Activated naive CD8-positive, alpha-beta T cell treated with anti-CD3 and anti-CD28 coated beads, Interleukin-2, amount 10 ng/mL, durations not matched to agents 7 days and 5 days (primary cell): ENCODE measurements at regions not wholly inside any gene's neighbourhood (a gene's known extent, or its start where the extent isn't known, plus 50 kb on each side); places are given as distances from the start of the nearest gene placed in this dataset.

Source experiments
- ATAC-seq: fragments of 150-1000 bp; cut with Tn5 transposase; one replicate; pipeline ENCODE4 v1.10.0; 2021; ENCODE audit warnings: low read depth, moderate library complexity
- POLR2A ChIA-PET: fragments of 350-600 bp; sonication (Branson Sonifier 250); formaldehyde crosslinking; loops from one replicate; lab custom pipeline; 2021; ENCODE audit warnings: antibody characterized with exemption; lab: Charles Lee
- DNase-seq: peaks from one replicate; pipeline ENCODE4 v3.0.0; 2021
- H3K27ac Mint-ChIP-seq: one replicate; pipeline ENCODE4 v1.8.0; 2022; ENCODE audit warnings: mild to moderate bottlenecking, mixed read lengths
- H3K27me3 Mint-ChIP-seq: one replicate; pipeline ENCODE4 v1.8.0; 2022; ENCODE audit warnings: mild to moderate bottlenecking, moderate library complexity, mixed read lengths
- H3K36me3 Mint-ChIP-seq: one replicate; pipeline ENCODE4 v1.8.0; 2021; ENCODE audit warnings: mild to moderate bottlenecking, mixed read lengths
- H3K4me1 Mint-ChIP-seq: one replicate; pipeline ENCODE4 v1.8.0; 2021; ENCODE audit warnings: mixed read lengths
- H3K4me3 Mint-ChIP-seq: one replicate; pipeline ENCODE4 v1.8.0; 2022; ENCODE audit warnings: mild to moderate bottlenecking, moderate library complexity, mixed read lengths
- H3K9me3 Mint-ChIP-seq: one replicate; pipeline ENCODE4 v1.8.0; 2021; ENCODE audit warnings: mixed read lengths

GRCh38 chr1:22352896-22353295 is 98.8 kb upstream of the ZBTB40 start:
- no peaks in the 10 kb centered on the region for H3K9me3 Mint-ChIP-seq
- peaks cover 6% of the 10 kb centered on the region for H3K4me1 Mint-ChIP-seq
- no peaks in the 10 kb centered on the region for H3K36me3 Mint-ChIP-seq
- no peak for ATAC-seq
- no peak overlapping the region for H3K27ac Mint-ChIP-seq
- no peak for DNase-seq
- H3K27me3 Mint-ChIP-seq, result peaks cover 63% of the 10 kb centered on the region
- no peak overlapping the region for H3K4me3 Mint-ChIP-seq
- POLR2A ChIA-PET, result no interaction called here

GRCh38 chr1:22359427-22359826 is 92.2 kb upstream of the ZBTB40 start:
- Mint-ChIP-seq H3K9me3 (no peaks in the 10 kb centered on the region), H3K4me3 (no peak overlapping the region), H3K27me3 (peaks cover 31% of the 10 kb centered on the region), H3K4me1 (no peaks in the 10 kb centered on the region), H3K36me3 (no peaks in the 10 kb centered on the region), H3K27ac (no peak overlapping the region)
- ATAC-seq (no peak), DNase-seq (no peak)
- POLR2A ChIA-PET, result no interaction called here

GRCh38 chr1:22362626-22363402 is 88.8 kb upstream of the ZBTB40 start:
- ATAC-seq (no peak), DNase-seq (no peak)
- H3K27me3 Mint-ChIP-seq, result peaks cover 26% of the 10 kb centered on the region
- no peak overlapping the region for H3K27ac Mint-ChIP-seq
- POLR2A ChIA-PET, result no interaction called here
- no peak overlapping the region for H3K4me3 Mint-ChIP-seq
- no peaks in the 10 kb centered on the region for H3K36me3 Mint-ChIP-seq
- H3K9me3 Mint-ChIP-seq, result no peaks in the 10 kb centered on the region
- H3K4me1 Mint-ChIP-seq, result no peaks in the 10 kb centered on the region

- no peak for ATAC-seq
- Mint-ChIP-seq H3K27me3 (peaks cover 27% of the 10 kb centered on the region), H3K27ac (no peak overlapping the region), H3K4me1 (no peaks in the 10 kb centered on the region), H3K9me3 (no peaks in the 10 kb centered on the region), H3K36me3 (no peaks in the 10 kb centered on the region), H3K4me3 (no peak overlapping the region)
- DNase-seq, result no peak
- POLR2A ChIA-PET, result no interaction called here
Measured at GRCh38 chr1:22363403-22364325, 88.0 kb upstream of the ZBTB40 start.

- DNase-seq, result no peak
- Mint-ChIP-seq H3K27ac (no peak overlapping the region), H3K4me3 (no peak overlapping the region), H3K36me3 (no peaks in the 10 kb centered on the region), H3K9me3 (no peaks in the 10 kb centered on the region), H3K27me3 (peaks cover 23% of the 10 kb centered on the region), H3K4me1 (no peaks in the 10 kb centered on the region)
- no peak for ATAC-seq
- POLR2A ChIA-PET, result no interaction called here
Measured at GRCh38 chr1:22364326-22364650, 87.4 kb upstream of the ZBTB40 start.

GRCh38 chr1:22364764-22365163 is 86.9 kb upstream of the ZBTB40 start:
- ATAC-seq (no peak), DNase-seq (no peak)
- Mint-ChIP-seq H3K27ac (no peak overlapping the region), H3K27me3 (peaks cover 23% of the 10 kb centered on the region), H3K4me1 (no peaks in the 10 kb centered on the region), H3K4me3 (no peak overlapping the region), H3K9me3 (no peaks in the 10 kb centered on the region), H3K36me3 (no peaks in the 10 kb centered on the region)
- POLR2A ChIA-PET, result no interaction called here

- no peak overlapping the region for H3K4me3 Mint-ChIP-seq
- POLR2A ChIA-PET, result no interaction called here
Measured at GRCh38 chr1:22365331-22366295, 86.0 kb upstream of the ZBTB40 start.

GRCh38 chr1:22366346-22366745 is 85.3 kb upstream of the ZBTB40 start:
- Mint-ChIP-seq H3K4me3 (no peak overlapping the region), H3K36me3 (no peaks in the 10 kb centered on the region), H3K27me3 (peaks cover 16% of the 10 kb centered on the region), H3K9me3 (no peaks in the 10 kb centered on the region), H3K27ac (no peak overlapping the region), H3K4me1 (no peaks in the 10 kb centered on the region)
- POLR2A ChIA-PET, result no interaction called here
- ATAC-seq, result no peak
- no peak for DNase-seq

More at GRCh38 chr1:22365331-22366295, 86.0 kb upstream of the ZBTB40 start:
- Mint-ChIP-seq H3K4me1 (no peaks in the 10 kb centered on the region), H3K27me3 (peaks cover 14% of the 10 kb centered on the region), H3K9me3 (no peaks in the 10 kb centered on the region), H3K36me3 (no peaks in the 10 kb centered on the region), H3K27ac (no peak overlapping the region)
- ATAC-seq (no peak), DNase-seq (no peak)

GRCh38 chr1:22368125-22368524 is 83.5 kb upstream of the ZBTB40 start:
- no peaks in the 10 kb centered on the region for H3K4me1 Mint-ChIP-seq
- ATAC-seq (no peak), DNase-seq (no peak)
- H3K9me3 Mint-ChIP-seq, result peaks cover 1% of the 10 kb centered on the region
- no peaks in the 10 kb centered on the region for H3K36me3 Mint-ChIP-seq
- peaks cover 17% of the 10 kb centered on the region for H3K27me3 Mint-ChIP-seq
- POLR2A ChIA-PET, result no interaction called here
- no peak overlapping the region for H3K27ac Mint-ChIP-seq
- H3K4me3 Mint-ChIP-seq, result no peak overlapping the region

- POLR2A ChIA-PET, result no interaction called here
- peaks cover 14% of the 10 kb centered on the region for H3K27me3 Mint-ChIP-seq
- no peak overlapping the region for H3K4me3 Mint-ChIP-seq
- peaks cover 6% of the 10 kb centered on the region for H3K9me3 Mint-ChIP-seq
- H3K27ac Mint-ChIP-seq, result no peak overlapping the region
- no peaks in the 10 kb centered on the region for H3K36me3 Mint-ChIP-seq
- ATAC-seq (no peak), DNase-seq (no peak)
- no peaks in the 10 kb centered on the region for H3K4me1 Mint-ChIP-seq
Measured at GRCh38 chr1:22369294-22370189, 82.1 kb upstream of the ZBTB40 start.

- POLR2A ChIA-PET, result no interaction called here
- Mint-ChIP-seq H3K9me3 (peaks cover 6% of the 10 kb centered on the region), H3K36me3 (no peaks in the 10 kb centered on the region), H3K4me1 (no peaks in the 10 kb centered on the region), H3K4me3 (no peak overlapping the region), H3K27me3 (peaks cover 14% of the 10 kb centered on the region), H3K27ac (no peak overlapping the region)
- DNase-seq (no peak), ATAC-seq (no peak)
Measured at GRCh38 chr1:22370190-22370498, 81.5 kb upstream of the ZBTB40 start.

GRCh38 chr1:22371408-22371807 is 80.2 kb upstream of the ZBTB40 start:
- Mint-ChIP-seq H3K4me1 (no peaks in the 10 kb centered on the region), H3K27me3 (peaks cover 17% of the 10 kb centered on the region), H3K27ac (no peak overlapping the region), H3K4me3 (no peak overlapping the region), H3K36me3 (no peaks in the 10 kb centered on the region), H3K9me3 (peaks cover 6% of the 10 kb centered on the region)
- POLR2A ChIA-PET, result no interaction called here
- ATAC-seq (no peak), DNase-seq (no peak)
